NCI-H1930 (cell line): ENCODE measurements at regions not wholly inside any gene's neighbourhood (a gene's known extent, or its start where the extent isn't known, plus 50 kb on each side); places are given as distances from the start of the nearest gene placed in this dataset.

Experiments used
- DNase-seq, 2 experiments: peaks; one replicate each; lab custom pipeline; 2025; lab: John Stamatoyannopoulos, UW

GRCh38 chr5:2032432-2032831 lies 149.7 kb upstream of the IRX4 start:
- DNase-seq = no peak

- DNase-seq = no peak
These were observed 148.9 kb upstream of the IRX4 start for GRCh38 chr5:2031581-2031980.

- DNase-seq = no peak
These were observed 147.4 kb upstream of the IRX4 start for GRCh38 chr5:2030131-2030530.

GRCh38 chr5:2029206-2029605 lies 146.5 kb upstream of the IRX4 start:
- no peak for DNase-seq

- no peak for DNase-seq
These were observed 145.1 kb upstream of the IRX4 start for GRCh38 chr5:2027790-2028189.

- no peak for DNase-seq
These were observed 142.4 kb upstream of the IRX4 start for GRCh38 chr5:2024986-2025721.

GRCh38 chr5:2023196-2023595 lies 140.5 kb upstream of the IRX4 start:
- no peak for DNase-seq

GRCh38 chr5:2022436-2022835 lies 139.7 kb upstream of the IRX4 start:
- no peak for DNase-seq

GRCh38 chr5:2021484-2022176 lies 138.9 kb upstream of the IRX4 start:
- DNase-seq = no peak

- no peak for DNase-seq
These were observed 138.0 kb upstream of the IRX4 start for GRCh38 chr5:2020730-2021129.

- DNase-seq = no peak
These were observed 137.0 kb upstream of the IRX4 start for GRCh38 chr5:2019716-2020115.

GRCh38 chr5:2018390-2018724 lies 135.6 kb upstream of the IRX4 start:
- no peak for DNase-seq

- peak in 1 of 2 experiments; percentile 23 for DNase-seq
These were observed 135.0 kb upstream of the IRX4 start for GRCh38 chr5:2017540-2018389.

GRCh38 chr5:2015961-2016360 lies 133.2 kb upstream of the IRX4 start:
- DNase-seq = no peak

GRCh38 chr5:2015124-2015848 lies 132.6 kb upstream of the IRX4 start:
- DNase-seq = no peak

GRCh38 chr5:2014058-2014610 lies 131.4 kb upstream of the IRX4 start:
- no peak for DNase-seq

- DNase-seq = no peak
These were observed 130.8 kb upstream of the IRX4 start for GRCh38 chr5:2013301-2014057.

GRCh38 chr5:2012885-2013284 lies 130.2 kb upstream of the IRX4 start:
- no peak for DNase-seq

- no peak for DNase-seq
These were observed 129.0 kb upstream of the IRX4 start for GRCh38 chr5:2011481-2012411.

GRCh38 chr5:2010940-2011339 lies 128.2 kb upstream of the IRX4 start:
- no peak for DNase-seq
